ENCODE measurements at regions not wholly inside any gene's neighbourhood (a gene's known extent, or its start where the extent isn't known, plus 50 kb on each side); places are given as distances from the start of the nearest gene placed in this dataset.

DNA sequence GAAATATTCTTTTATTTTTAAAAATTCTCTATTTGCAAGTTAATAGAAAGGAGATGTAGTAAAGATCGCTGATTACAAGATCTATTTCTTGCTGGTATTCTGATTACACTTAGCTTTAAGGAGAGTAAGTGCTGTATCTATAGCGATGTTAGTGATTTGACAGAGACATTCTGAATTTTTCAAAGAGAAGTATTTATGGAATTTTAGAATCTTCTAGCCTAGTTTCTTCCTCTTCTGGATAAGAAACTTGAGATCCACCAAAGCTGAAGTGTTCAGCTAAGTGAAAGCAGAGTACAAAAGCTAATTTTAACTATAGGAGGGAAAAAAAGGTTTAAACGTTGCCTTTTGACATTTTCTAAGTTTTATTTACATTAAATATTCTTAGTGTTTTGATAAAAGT is 72.1 kb upstream of the RARB start:
- H4K20me1 ChIP-seq (replicated peaks in 1 of 2; ENCODE audit: control insufficient read depth in 1 of 2, insufficient read depth in 2 of 2, low read length in 2 of 2): no peaks in the 10 kb centered on the region
- no peak overlapping the region for H3K4ac ChIP-seq (replicated peaks; ENCODE audit: insufficient read length, low read depth, low read length)
- no peak overlapping the region for H3K23ac ChIP-seq (ENCODE audit: insufficient read length)
- H2BK120ac ChIP-seq (replicated peaks; ENCODE audit: low read depth, low read length): no peak overlapping the region
- H3K27me3 ChIP-seq (replicated peaks in 1 of 4; ENCODE audit: control insufficient read depth in 3 of 4, extremely low read depth in 1 of 4, insufficient read depth in 3 of 4, low read length in 3 of 4): no peaks in the 10 kb centered on the region
- H2AK5ac ChIP-seq (ENCODE audit: low read depth, low read length): no peak overlapping the region
- H4K8ac ChIP-seq (ENCODE audit: extremely low read depth, insufficient read depth, low read length): no peak overlapping the region
- no peaks in the 10 kb centered on the region for H3K79me1 ChIP-seq (ENCODE audit: low read depth, low read length)
- FAIRE-seq (no peak), DNase-seq (ENCODE audit: low read depth in 1 of 2, low spot score in 2 of 2) (no peak)
- H2BK15ac ChIP-seq (ENCODE audit: low read length): no peak overlapping the region
- no peak overlapping the region for H4K91ac ChIP-seq (replicated peaks; ENCODE audit: insufficient read length, low read length)
- no peak overlapping the region for H2BK20ac ChIP-seq (ENCODE audit: low read length)
- H3K27ac ChIP-seq (ENCODE audit: low read depth, low read length): no peak overlapping the region
- H3K36me3 ChIP-seq (ENCODE audit: control insufficient read depth in 2 of 4, insufficient read depth in 4 of 4, low read length in 3 of 4): no peaks in the 10 kb centered on the region
- no peak overlapping the region for H2AFZ ChIP-seq (ENCODE audit: low read length)
- no peaks in the 10 kb centered on the region for H3K23me2 ChIP-seq (ENCODE audit: low read depth, low read length)
- H3K79me2 ChIP-seq (ENCODE audit: control insufficient read depth in 1 of 2, insufficient read depth in 2 of 2, low read length in 2 of 2): no peaks in the 10 kb centered on the region
- no peak overlapping the region for H4K5ac ChIP-seq (ENCODE audit: insufficient read length, low read depth, low read length)
- H3K9ac ChIP-seq (replicated peaks in 1 of 4; ENCODE audit: extremely low read depth in 1 of 4, low read depth in 3 of 4, low read length in 3 of 4): no peak overlapping the region
- H2BK12ac ChIP-seq (ENCODE audit: low read depth, low read length): no peak overlapping the region
- WGBS, 2 experiments (ENCODE audit: extremely low coverage in 1 of 2, insufficient coverage in 1 of 2, insufficient read length in 1 of 2, insufficient replicate concordance in 2 of 2, low coverage in 1 of 2, low lambda C conversion rate in 2 of 2, missing lambda C conversion rate in 1 of 2): 92% methylated on average over 3 of the region's 3 CpGs; no CpG with 5 or more reads in 1 of the 2 experiments
- no peak overlapping the region for H2BK5ac ChIP-seq (ENCODE audit: low read depth, low read length)
- no peak overlapping the region for H3K56ac ChIP-seq (replicated peaks; ENCODE audit: insufficient read length, low read depth, low read length)
- H3K14ac ChIP-seq (ENCODE audit: insufficient read length): no peak overlapping the region
- POLR2A ChIA-PET (ENCODE audit: partially characterized antibody): no interaction called here
- no peak overlapping the region for H3K18ac ChIP-seq (ENCODE audit: extremely low read depth, low read length)
- CTCF ChIA-PET (ENCODE audit: partially characterized antibody): interaction anchor here (1.3 kb wide), 1 partner anchor 211 kb away, joined by 3 read pairs; no protein-coding TSS in a partner anchor
- H3K4me2 ChIP-seq (ENCODE audit: insufficient read depth in 1 of 2, low read depth in 2 of 2, low read length in 2 of 2): no peak overlapping the region
- no peak overlapping the region for H3K4me3 ChIP-seq (ENCODE audit: extremely low read depth in 1 of 4, insufficient read depth in 2 of 4, low read depth in 3 of 4, low read length in 4 of 4)
- no peaks in the 10 kb centered on the region for H3K4me1 ChIP-seq (replicated peaks in 1 of 4; ENCODE audit: control insufficient read depth in 3 of 4, insufficient read depth in 4 of 4, low read length in 3 of 4)
- H3K9me3 ChIP-seq (ENCODE audit: insufficient read depth in 2 of 2, low read depth in 1 of 2, low read length in 1 of 2): no peaks in the 10 kb centered on the region
- TF ChIP-seq KDM4A (IDR thresholded peaks at IDR 0.05; ENCODE audit: low read depth, low read length, severe bottlenecking) (no peak), CBX8 (IDR thresholded peaks at IDR 0.05; ENCODE audit: borderline replicate concordance, low read depth, low read length) (no peak), RNF2 (IDR thresholded peaks at IDR 0.05; ENCODE audit: borderline replicate concordance, low read depth, low read length, missing control alignments, poor library complexity, severe bottlenecking) (no peak), SAP30 (IDR thresholded peaks at IDR 0.05; ENCODE audit: insufficient read depth, insufficient replicate concordance, low read length) (no peak), KDM5A (IDR thresholded peaks at IDR 0.05; ENCODE audit: low read length) (no peak), RFX5 (IDR thresholded peaks at IDR 0.05; ENCODE audit: borderline replicate concordance, low read depth, low read length) (no peak), TBP (IDR thresholded peaks at IDR 0.05; ENCODE audit: low read depth, low read length) (no peak), JUN (IDR thresholded peaks at IDR 0.05; ENCODE audit: low read depth, low read length) (no peak), SP1 (IDR thresholded peaks at IDR 0.05; ENCODE audit: low read depth, low read length) (no peak), TAF1 (IDR thresholded peaks at IDR 0.05; ENCODE audit: low read depth, low read length) (no peak), RBBP5 (IDR thresholded peaks at IDR 0.05; ENCODE audit: borderline replicate concordance, low read depth, low read length) (no peak)
- TF ChIP-seq, protein P1, sequence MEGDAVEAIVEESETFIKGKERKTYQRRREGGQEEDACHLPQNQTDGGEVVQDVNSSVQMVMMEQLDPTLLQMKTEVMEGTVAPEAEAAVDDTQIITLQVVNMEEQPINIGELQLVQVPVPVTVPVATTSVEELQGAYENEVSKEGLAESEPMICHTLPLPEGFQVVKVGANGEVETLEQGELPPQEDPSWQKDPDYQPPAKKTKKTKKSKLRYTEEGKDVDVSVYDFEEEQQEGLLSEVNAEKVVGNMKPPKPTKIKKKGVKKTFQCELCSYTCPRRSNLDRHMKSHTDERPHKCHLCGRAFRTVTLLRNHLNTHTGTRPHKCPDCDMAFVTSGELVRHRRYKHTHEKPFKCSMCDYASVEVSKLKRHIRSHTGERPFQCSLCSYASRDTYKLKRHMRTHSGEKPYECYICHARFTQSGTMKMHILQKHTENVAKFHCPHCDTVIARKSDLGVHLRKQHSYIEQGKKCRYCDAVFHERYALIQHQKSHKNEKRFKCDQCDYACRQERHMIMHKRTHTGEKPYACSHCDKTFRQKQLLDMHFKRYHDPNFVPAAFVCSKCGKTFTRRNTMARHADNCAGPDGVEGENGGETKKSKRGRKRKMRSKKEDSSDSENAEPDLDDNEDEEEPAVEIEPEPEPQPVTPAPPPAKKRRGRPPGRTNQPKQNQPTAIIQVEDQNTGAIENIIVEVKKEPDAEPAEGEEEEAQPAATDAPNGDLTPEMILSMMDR (IDR thresholded peaks at IDR 0.05; ENCODE audit: control extremely low read depth in 1 of 3, insufficient read depth in 1 of 3, low read depth in 1 of 3, low read length in 3 of 3): no peak

Measured in H1 (cell line).